Smooth muscle cell (in vitro differentiated cells): ENCODE measurements at regions not wholly inside any gene's neighbourhood (a gene's known extent, or its start where the extent isn't known, plus 50 kb on each side); places are given as distances from the start of the nearest gene placed in this dataset.

ENCODE experiments used
- DNase-seq: peaks from one replicate; lab custom pipeline; 2025; ENCODE audit not compliant: unreplicated experiment; lab: John Stamatoyannopoulos, UW
- H2AFZ ChIP-seq: fragments of 200-600 bp; sonication (generic); 2 replicates; pipeline ENCODE4 v1.6.0; 2016; ENCODE audit warnings: antibody characterized with exemption, low read depth, mild to moderate bottlenecking
- H3F3A ChIP-seq: fragments of 200-600 bp; sonication (generic); 2 replicates; pipeline ENCODE4 v1.6.0; 2017; ENCODE audit warnings: antibody characterized with exemption, low read depth
- H3K27ac ChIP-seq: fragments of 200-600 bp; sonication (generic); 2 replicates; pipeline ENCODE4 v1.5.1; 2016; ENCODE audit warnings: low read depth, mild to moderate bottlenecking
- H3K27me3 ChIP-seq: fragments of 200-600 bp; sonication (generic); 2 replicates; pipeline ENCODE4 v1.6.1; 2016; ENCODE audit warnings: low read depth, mild to moderate bottlenecking
- H3K36me3 ChIP-seq: fragments of 200-600 bp; sonication (generic); 2 replicates; pipeline ENCODE4 v1.5.1; 2016; ENCODE audit warnings: low read depth
- H3K4me1 ChIP-seq: fragments of 200-600 bp; sonication (generic); 2 replicates; pipeline ENCODE4 v1.5.1; 2016; ENCODE audit warnings: low read depth
- H3K4me2 ChIP-seq: fragments of 200-600 bp; sonication (generic); 2 replicates; pipeline ENCODE4 v1.6.0; 2016; ENCODE audit warnings: mild to moderate bottlenecking
- H3K4me3 ChIP-seq: fragments of 200-600 bp; sonication (generic); 2 replicates; pipeline ENCODE4 v1.5.1; 2016; ENCODE audit warnings: mild to moderate bottlenecking
- H3K79me2 ChIP-seq: fragments of 200-600 bp; sonication (generic); 2 replicates; pipeline ENCODE4 v1.6.0; 2016; ENCODE audit warnings: low read depth, mild to moderate bottlenecking
- H3K9ac ChIP-seq: fragments of 200-600 bp; sonication (generic); 2 replicates; pipeline ENCODE4 v1.6.0; 2016; ENCODE audit warnings: low read depth
- H3K9me3 ChIP-seq: fragments of 200-600 bp; sonication (generic); replicated peaks from 2 replicates; pipeline ENCODE4 v1.5.1; 2016; ENCODE audit warnings: low read depth
- H4K20me1 ChIP-seq: fragments of 200-600 bp; sonication (generic); 2 replicates; pipeline ENCODE4 v1.6.0; 2016; ENCODE audit warnings: low read depth
- WGBS: methylation state at CpG from one replicate; pipeline ENCODE4 v1.1.7; 2016; ENCODE audit warnings: low lambda C conversion rate; 5-methylcytosine and 5-hydroxymethylcytosine counted together
- TF ChIP-seq, protein P1 (sequence below): fragments of 200-600 bp; sonication (generic); IDR thresholded peaks from 2 replicates; pipeline ENCODE4 v1.5.1; 2017; ENCODE audit warnings: borderline replicate concordance, mild to moderate bottlenecking, antibody characterized with exemption; ENCODE audit not compliant: insufficient read depth, poor library complexity, severe bottlenecking

- Histone ChIP-seq H3K9me3 (no peaks in the 10 kb centered on the region), H3F3A (no peaks in the 10 kb centered on the region), H4K20me1 (no peaks in the 10 kb centered on the region), H3K4me2 (no peak overlapping the region), H3K9ac (no peak overlapping the region), H3K4me1 (no peaks in the 10 kb centered on the region), H3K79me2 (no peaks in the 10 kb centered on the region), H3K36me3 (no peaks in the 10 kb centered on the region), H3K27me3 (peaks cover under 1% of the 10 kb centered on the region), H3K4me3 (no peak overlapping the region), H3K27ac (no peak overlapping the region), H2AFZ (no peak overlapping the region)
- TF ChIP-seq, protein P1, sequence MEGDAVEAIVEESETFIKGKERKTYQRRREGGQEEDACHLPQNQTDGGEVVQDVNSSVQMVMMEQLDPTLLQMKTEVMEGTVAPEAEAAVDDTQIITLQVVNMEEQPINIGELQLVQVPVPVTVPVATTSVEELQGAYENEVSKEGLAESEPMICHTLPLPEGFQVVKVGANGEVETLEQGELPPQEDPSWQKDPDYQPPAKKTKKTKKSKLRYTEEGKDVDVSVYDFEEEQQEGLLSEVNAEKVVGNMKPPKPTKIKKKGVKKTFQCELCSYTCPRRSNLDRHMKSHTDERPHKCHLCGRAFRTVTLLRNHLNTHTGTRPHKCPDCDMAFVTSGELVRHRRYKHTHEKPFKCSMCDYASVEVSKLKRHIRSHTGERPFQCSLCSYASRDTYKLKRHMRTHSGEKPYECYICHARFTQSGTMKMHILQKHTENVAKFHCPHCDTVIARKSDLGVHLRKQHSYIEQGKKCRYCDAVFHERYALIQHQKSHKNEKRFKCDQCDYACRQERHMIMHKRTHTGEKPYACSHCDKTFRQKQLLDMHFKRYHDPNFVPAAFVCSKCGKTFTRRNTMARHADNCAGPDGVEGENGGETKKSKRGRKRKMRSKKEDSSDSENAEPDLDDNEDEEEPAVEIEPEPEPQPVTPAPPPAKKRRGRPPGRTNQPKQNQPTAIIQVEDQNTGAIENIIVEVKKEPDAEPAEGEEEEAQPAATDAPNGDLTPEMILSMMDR, result no peak
- WGBS, result 98% methylated on average over 5 of the region's 5 CpGs
- no peak for DNase-seq
Measured at GRCh38 chr18:60112369-60112768, 212.6 kb downstream of the PMAIP1 start.

- no peaks in the 10 kb centered on the region for H3K4me1 ChIP-seq
- no peaks in the 10 kb centered on the region for H4K20me1 ChIP-seq
- H2AFZ ChIP-seq, result no peak overlapping the region
- TF ChIP-seq, protein P1, result no peak
- H3K79me2 ChIP-seq, result no peaks in the 10 kb centered on the region
- 95% methylated on average over 2 of the region's 2 CpGs for WGBS
- no peaks in the 10 kb centered on the region for H3K36me3 ChIP-seq
- H3K4me2 ChIP-seq, result no peak overlapping the region
- no peak overlapping the region for H3K4me3 ChIP-seq
- no peaks in the 10 kb centered on the region for H3K9me3 ChIP-seq
- no peak for DNase-seq
- H3K9ac ChIP-seq, result no peak overlapping the region
- H3K27ac ChIP-seq, result no peak overlapping the region
- H3F3A ChIP-seq, result no peaks in the 10 kb centered on the region
- no peaks in the 10 kb centered on the region for H3K27me3 ChIP-seq
Measured at GRCh38 chr18:60111525-60111924, 211.7 kb downstream of the PMAIP1 start.

GRCh38 chr18:60110836-60111235 lies 211.0 kb downstream of the PMAIP1 start:
- TF ChIP-seq, protein P1, result no peak
- WGBS, result 89% methylated on average over 1 of the region's 1 CpG
- Histone ChIP-seq H3K9me3 (no peaks in the 10 kb centered on the region), H2AFZ (no peak overlapping the region), H3K27ac (no peak overlapping the region), H3K4me3 (no peak overlapping the region), H4K20me1 (no peaks in the 10 kb centered on the region), H3K36me3 (no peaks in the 10 kb centered on the region), H3K4me2 (no peak overlapping the region), H3K9ac (no peak overlapping the region), H3F3A (no peaks in the 10 kb centered on the region), H3K79me2 (no peaks in the 10 kb centered on the region), H3K4me1 (no peaks in the 10 kb centered on the region), H3K27me3 (no peaks in the 10 kb centered on the region)
- no peak for DNase-seq

DNA sequence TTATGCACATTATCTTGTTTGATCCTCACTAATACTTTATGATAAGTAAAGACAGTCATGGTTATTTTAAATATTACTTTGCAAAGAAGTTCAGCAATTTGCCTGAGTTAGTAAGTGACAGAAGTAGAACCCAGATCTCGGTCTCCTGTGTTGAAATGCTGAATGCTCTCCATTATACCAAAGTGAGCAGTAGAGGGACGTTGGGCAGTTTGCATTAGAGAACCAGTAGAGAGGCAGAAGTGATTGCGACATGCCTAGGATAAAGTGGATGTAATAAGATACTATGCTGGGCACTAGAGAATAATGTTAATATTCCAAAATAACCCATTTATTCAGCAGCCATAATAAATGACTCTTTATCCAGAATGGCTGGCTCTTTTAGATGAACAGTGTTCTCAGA lies 201.0 kb downstream of the PMAIP1 start:
- 81% methylated on average over 3 of the region's 3 CpGs for WGBS
- H3K4me2 ChIP-seq, result no peak overlapping the region
- H3K27ac ChIP-seq, result no peak overlapping the region
- H3K4me1 ChIP-seq, result no peaks in the 10 kb centered on the region
- no peaks in the 10 kb centered on the region for H3K79me2 ChIP-seq
- DNase-seq, result no peak
- no peaks in the 10 kb centered on the region for H4K20me1 ChIP-seq
- H3K36me3 ChIP-seq, result no peaks in the 10 kb centered on the region
- H3K9ac ChIP-seq, result no peak overlapping the region
- no peak overlapping the region for H3K4me3 ChIP-seq
- no peaks in the 10 kb centered on the region for H3K27me3 ChIP-seq
- no peaks in the 10 kb centered on the region for H3K9me3 ChIP-seq
- no peaks in the 10 kb centered on the region for H3F3A ChIP-seq
- TF ChIP-seq, protein P1, result no peak
- no peak overlapping the region for H2AFZ ChIP-seq
